ENCODE measurements at regions not wholly inside any gene's neighbourhood (a gene's known extent, or its start where the extent isn't known, plus 50 kb on each side); places are given as distances from the start of the nearest gene placed in this dataset.
"Not testable (repeated sequence)": the region's sequence is repeated elsewhere in the genome, so short reads cannot be mapped to it uniquely, and the experiment has no call there.

GRCh38 chr12:69028941-69029729 is 96.2 kb upstream of the CPM start:
- peak; percentile 51 for DNase-seq (ENCODE audit: low read depth)

GRCh38 chr12:69030321-69030720 is 97.3 kb upstream of the CPM start:
- no peak for DNase-seq (ENCODE audit: low read depth)

GRCh38 chr12:69036533-69036932 is 103.6 kb upstream of the CPM start:
- no peak for DNase-seq (ENCODE audit: low read depth)

- DNase-seq (ENCODE audit: low read depth), result no peak
These were observed 104.0 kb upstream of the CPM start for GRCh38 chr12:69036999-69037398.

GRCh38 chr12:69039911-69040310 is 106.9 kb upstream of the CPM start:
- DNase-seq (ENCODE audit: low read depth), result no peak

- no peak for DNase-seq (ENCODE audit: low read depth)
These were observed 109.6 kb upstream of the CPM start for GRCh38 chr12:69042557-69042956.

GRCh38 chr12:69042970-69043369 is 110.0 kb upstream of the CPM start:
- DNase-seq (ENCODE audit: low read depth), result no peak

GRCh38 chr12:69044887-69045286 is 111.9 kb upstream of the CPM start:
- no peak for DNase-seq (ENCODE audit: low read depth)

GRCh38 chr12:69045430-69045829 is 112.5 kb upstream of the CPM start:
- no peak for DNase-seq (ENCODE audit: low read depth)

- DNase-seq (ENCODE audit: low read depth), result no peak
These were observed 113.4 kb upstream of the CPM start for GRCh38 chr12:69046363-69046762.

GRCh38 chr12:69046920-69047319 is 113.9 kb upstream of the CPM start:
- no peak for DNase-seq (ENCODE audit: low read depth)

- DNase-seq (ENCODE audit: low read depth), result no peak
These were observed 115.0 kb upstream of the CPM start for GRCh38 chr12:69047990-69048389.

- not testable (repeated sequence) for DNase-seq (ENCODE audit: low read depth)
These were observed 116.9 kb upstream of the CPM start for GRCh38 chr12:69049855-69050254.

- peak; percentile 84 for DNase-seq (ENCODE audit: low read depth)
These were observed 119.8 kb upstream of the CPM start for GRCh38 chr12:69052613-69053408.

- no peak for DNase-seq (ENCODE audit: low read depth)
These were observed 121.5 kb upstream of the CPM start for GRCh38 chr12:69054343-69055056.

GRCh38 chr12:69055280-69055679 is 122.3 kb upstream of the CPM start:
- DNase-seq (ENCODE audit: low read depth), result no peak

GRCh38 chr12:69055706-69056105 is 122.7 kb upstream of the CPM start:
- DNase-seq (ENCODE audit: low read depth), result no peak

- peak; percentile 74 for DNase-seq (ENCODE audit: low read depth)
These were observed 124.0 kb upstream of the CPM start for GRCh38 chr12:69056743-69057515.

- DNase-seq (ENCODE audit: low read depth), result no peak
These were observed 124.8 kb upstream of the CPM start for GRCh38 chr12:69057742-69058141.

- DNase-seq (ENCODE audit: low read depth), result peak; percentile 93
These were observed 126.8 kb upstream of the CPM start for GRCh38 chr12:69059465-69060457.

- DNase-seq (ENCODE audit: low read depth), result no peak
These were observed 128.6 kb upstream of the CPM start for GRCh38 chr12:69061574-69061973.
